DMS 273 (cell line): ENCODE measurements at regions not wholly inside any gene's neighbourhood (a gene's known extent, or its start where the extent isn't known, plus 50 kb on each side); places are given as distances from the start of the nearest gene placed in this dataset.
A peak's percentile ranks its signal among the peaks of the same experiment; 100 is the strongest.

ENCODE experiments used
- DNase-seq: peaks from one replicate; lab custom pipeline; 2025; ENCODE audit not compliant: unreplicated experiment; lab: John Stamatoyannopoulos, UW

- no peak for DNase-seq
Observed at GRCh38 chr1:38431535-38432376, 385.2 kb upstream of the POU3F1 start.

GRCh38 chr1:38430949-38431348, 384.4 kb upstream of the POU3F1 start:
- no peak for DNase-seq

- no peak for DNase-seq
Observed at GRCh38 chr1:38424677-38425076, 378.1 kb upstream of the POU3F1 start.

GRCh38 chr1:38420666-38421065, 374.1 kb upstream of the POU3F1 start:
- no peak for DNase-seq

GRCh38 chr1:38418195-38419030, 371.8 kb upstream of the POU3F1 start:
- DNase-seq = no peak

GRCh38 chr1:38403667-38404066, 357.1 kb upstream of the POU3F1 start:
- DNase-seq = no peak

GRCh38 chr1:38402230-38402815, 355.7 kb upstream of the POU3F1 start:
- DNase-seq = no peak

GRCh38 chr1:38396606-38397005, 350.0 kb upstream of the POU3F1 start:
- no peak for DNase-seq

GRCh38 chr1:38394303-38394702, 347.7 kb upstream of the POU3F1 start:
- no peak for DNase-seq

- DNase-seq = no peak
Observed at GRCh38 chr1:38392861-38393260, 346.3 kb upstream of the POU3F1 start.

GRCh38 chr1:38381256-38381655, 334.7 kb upstream of the POU3F1 start:
- DNase-seq = no peak

GRCh38 chr1:38376577-38376976, 330.0 kb upstream of the POU3F1 start:
- DNase-seq = no peak

- DNase-seq = no peak
Observed at GRCh38 chr1:38375035-38375434, 328.4 kb upstream of the POU3F1 start.

- DNase-seq = no peak
Observed at GRCh38 chr1:38371505-38371844, 324.9 kb upstream of the POU3F1 start.

GRCh38 chr1:38370716-38371504, 324.3 kb upstream of the POU3F1 start:
- DNase-seq = no peak

GRCh38 chr1:38365242-38365641, 318.6 kb upstream of the POU3F1 start:
- DNase-seq = no peak

- no peak for DNase-seq
Observed at GRCh38 chr1:38361566-38361965, 315.0 kb upstream of the POU3F1 start.

- peak; percentile 88 for DNase-seq
Observed at GRCh38 chr1:38360807-38361206, 314.2 kb upstream of the POU3F1 start.

GRCh38 chr1:38353956-38354355, 307.4 kb upstream of the POU3F1 start:
- DNase-seq = no peak

GRCh38 chr1:38352869-38353268, 306.3 kb upstream of the POU3F1 start:
- no peak for DNase-seq
